ENCODE measurements at regions not wholly inside any gene's neighbourhood (a gene's known extent, or its start where the extent isn't known, plus 50 kb on each side); places are given as distances from the start of the nearest gene placed in this dataset.

- no peaks in the 10 kb centered on the region for H3K4me1 ChIP-seq (ENCODE audit: insufficient read depth)
- Mint-ChIP-seq H3K36me3 (ENCODE audit: low read depth) (no peaks in the 10 kb centered on the region), H3K4me3 (no peak overlapping the region), H3K27me3 (ENCODE audit: insufficient read depth, low read depth, poor library complexity) (no peaks in the 10 kb centered on the region), H3K4me1 (no peaks in the 10 kb centered on the region), H3K27ac (no peak overlapping the region), H3K9me3 (peaks cover 7% of the 10 kb centered on the region; the same call in 1 of the 3 replicates)
- DNase-seq (ENCODE audit: low spot score) (no peak), ATAC-seq (no peak)
- H3K4me3 ChIP-seq, result no peak overlapping the region
- no peaks in the 10 kb centered on the region for H3K36me3 ChIP-seq (ENCODE audit: insufficient read depth)
- H3F3A ChIP-seq (replicated peaks; ENCODE audit: low read depth), result no peaks in the 10 kb centered on the region
- H2AFZ ChIP-seq, result no peak overlapping the region
- H3K27ac ChIP-seq (ENCODE audit: low read depth), result no peak overlapping the region
- H3K9me2 ChIP-seq (ENCODE audit: insufficient read depth), result no peaks in the 10 kb centered on the region
- no peaks in the 10 kb centered on the region for H4K20me1 ChIP-seq (replicated peaks; ENCODE audit: insufficient read depth)
- H3K79me2 ChIP-seq (replicated peaks; ENCODE audit: insufficient read depth), result no peaks in the 10 kb centered on the region
- TF ChIP-seq EZH2phosphoT487 (IDR thresholded peaks at IDR 0.05; ENCODE audit: unreplicated experiment), result no peak
- TF ChIP-seq, protein P1, sequence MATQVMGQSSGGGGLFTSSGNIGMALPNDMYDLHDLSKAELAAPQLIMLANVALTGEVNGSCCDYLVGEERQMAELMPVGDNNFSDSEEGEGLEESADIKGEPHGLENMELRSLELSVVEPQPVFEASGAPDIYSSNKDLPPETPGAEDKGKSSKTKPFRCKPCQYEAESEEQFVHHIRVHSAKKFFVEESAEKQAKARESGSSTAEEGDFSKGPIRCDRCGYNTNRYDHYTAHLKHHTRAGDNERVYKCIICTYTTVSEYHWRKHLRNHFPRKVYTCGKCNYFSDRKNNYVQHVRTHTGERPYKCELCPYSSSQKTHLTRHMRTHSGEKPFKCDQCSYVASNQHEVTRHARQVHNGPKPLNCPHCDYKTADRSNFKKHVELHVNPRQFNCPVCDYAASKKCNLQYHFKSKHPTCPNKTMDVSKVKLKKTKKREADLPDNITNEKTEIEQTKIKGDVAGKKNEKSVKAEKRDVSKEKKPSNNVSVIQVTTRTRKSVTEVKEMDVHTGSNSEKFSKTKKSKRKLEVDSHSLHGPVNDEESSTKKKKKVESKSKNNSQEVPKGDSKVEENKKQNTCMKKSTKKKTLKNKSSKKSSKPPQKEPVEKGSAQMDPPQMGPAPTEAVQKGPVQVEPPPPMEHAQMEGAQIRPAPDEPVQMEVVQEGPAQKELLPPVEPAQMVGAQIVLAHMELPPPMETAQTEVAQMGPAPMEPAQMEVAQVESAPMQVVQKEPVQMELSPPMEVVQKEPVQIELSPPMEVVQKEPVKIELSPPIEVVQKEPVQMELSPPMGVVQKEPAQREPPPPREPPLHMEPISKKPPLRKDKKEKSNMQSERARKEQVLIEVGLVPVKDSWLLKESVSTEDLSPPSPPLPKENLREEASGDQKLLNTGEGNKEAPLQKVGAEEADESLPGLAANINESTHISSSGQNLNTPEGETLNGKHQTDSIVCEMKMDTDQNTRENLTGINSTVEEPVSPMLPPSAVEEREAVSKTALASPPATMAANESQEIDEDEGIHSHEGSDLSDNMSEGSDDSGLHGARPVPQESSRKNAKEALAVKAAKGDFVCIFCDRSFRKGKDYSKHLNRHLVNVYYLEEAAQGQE (IDR thresholded peaks at IDR 0.05; ENCODE audit: unreplicated experiment), result no peak
- TF ChIP-seq, protein P2, sequence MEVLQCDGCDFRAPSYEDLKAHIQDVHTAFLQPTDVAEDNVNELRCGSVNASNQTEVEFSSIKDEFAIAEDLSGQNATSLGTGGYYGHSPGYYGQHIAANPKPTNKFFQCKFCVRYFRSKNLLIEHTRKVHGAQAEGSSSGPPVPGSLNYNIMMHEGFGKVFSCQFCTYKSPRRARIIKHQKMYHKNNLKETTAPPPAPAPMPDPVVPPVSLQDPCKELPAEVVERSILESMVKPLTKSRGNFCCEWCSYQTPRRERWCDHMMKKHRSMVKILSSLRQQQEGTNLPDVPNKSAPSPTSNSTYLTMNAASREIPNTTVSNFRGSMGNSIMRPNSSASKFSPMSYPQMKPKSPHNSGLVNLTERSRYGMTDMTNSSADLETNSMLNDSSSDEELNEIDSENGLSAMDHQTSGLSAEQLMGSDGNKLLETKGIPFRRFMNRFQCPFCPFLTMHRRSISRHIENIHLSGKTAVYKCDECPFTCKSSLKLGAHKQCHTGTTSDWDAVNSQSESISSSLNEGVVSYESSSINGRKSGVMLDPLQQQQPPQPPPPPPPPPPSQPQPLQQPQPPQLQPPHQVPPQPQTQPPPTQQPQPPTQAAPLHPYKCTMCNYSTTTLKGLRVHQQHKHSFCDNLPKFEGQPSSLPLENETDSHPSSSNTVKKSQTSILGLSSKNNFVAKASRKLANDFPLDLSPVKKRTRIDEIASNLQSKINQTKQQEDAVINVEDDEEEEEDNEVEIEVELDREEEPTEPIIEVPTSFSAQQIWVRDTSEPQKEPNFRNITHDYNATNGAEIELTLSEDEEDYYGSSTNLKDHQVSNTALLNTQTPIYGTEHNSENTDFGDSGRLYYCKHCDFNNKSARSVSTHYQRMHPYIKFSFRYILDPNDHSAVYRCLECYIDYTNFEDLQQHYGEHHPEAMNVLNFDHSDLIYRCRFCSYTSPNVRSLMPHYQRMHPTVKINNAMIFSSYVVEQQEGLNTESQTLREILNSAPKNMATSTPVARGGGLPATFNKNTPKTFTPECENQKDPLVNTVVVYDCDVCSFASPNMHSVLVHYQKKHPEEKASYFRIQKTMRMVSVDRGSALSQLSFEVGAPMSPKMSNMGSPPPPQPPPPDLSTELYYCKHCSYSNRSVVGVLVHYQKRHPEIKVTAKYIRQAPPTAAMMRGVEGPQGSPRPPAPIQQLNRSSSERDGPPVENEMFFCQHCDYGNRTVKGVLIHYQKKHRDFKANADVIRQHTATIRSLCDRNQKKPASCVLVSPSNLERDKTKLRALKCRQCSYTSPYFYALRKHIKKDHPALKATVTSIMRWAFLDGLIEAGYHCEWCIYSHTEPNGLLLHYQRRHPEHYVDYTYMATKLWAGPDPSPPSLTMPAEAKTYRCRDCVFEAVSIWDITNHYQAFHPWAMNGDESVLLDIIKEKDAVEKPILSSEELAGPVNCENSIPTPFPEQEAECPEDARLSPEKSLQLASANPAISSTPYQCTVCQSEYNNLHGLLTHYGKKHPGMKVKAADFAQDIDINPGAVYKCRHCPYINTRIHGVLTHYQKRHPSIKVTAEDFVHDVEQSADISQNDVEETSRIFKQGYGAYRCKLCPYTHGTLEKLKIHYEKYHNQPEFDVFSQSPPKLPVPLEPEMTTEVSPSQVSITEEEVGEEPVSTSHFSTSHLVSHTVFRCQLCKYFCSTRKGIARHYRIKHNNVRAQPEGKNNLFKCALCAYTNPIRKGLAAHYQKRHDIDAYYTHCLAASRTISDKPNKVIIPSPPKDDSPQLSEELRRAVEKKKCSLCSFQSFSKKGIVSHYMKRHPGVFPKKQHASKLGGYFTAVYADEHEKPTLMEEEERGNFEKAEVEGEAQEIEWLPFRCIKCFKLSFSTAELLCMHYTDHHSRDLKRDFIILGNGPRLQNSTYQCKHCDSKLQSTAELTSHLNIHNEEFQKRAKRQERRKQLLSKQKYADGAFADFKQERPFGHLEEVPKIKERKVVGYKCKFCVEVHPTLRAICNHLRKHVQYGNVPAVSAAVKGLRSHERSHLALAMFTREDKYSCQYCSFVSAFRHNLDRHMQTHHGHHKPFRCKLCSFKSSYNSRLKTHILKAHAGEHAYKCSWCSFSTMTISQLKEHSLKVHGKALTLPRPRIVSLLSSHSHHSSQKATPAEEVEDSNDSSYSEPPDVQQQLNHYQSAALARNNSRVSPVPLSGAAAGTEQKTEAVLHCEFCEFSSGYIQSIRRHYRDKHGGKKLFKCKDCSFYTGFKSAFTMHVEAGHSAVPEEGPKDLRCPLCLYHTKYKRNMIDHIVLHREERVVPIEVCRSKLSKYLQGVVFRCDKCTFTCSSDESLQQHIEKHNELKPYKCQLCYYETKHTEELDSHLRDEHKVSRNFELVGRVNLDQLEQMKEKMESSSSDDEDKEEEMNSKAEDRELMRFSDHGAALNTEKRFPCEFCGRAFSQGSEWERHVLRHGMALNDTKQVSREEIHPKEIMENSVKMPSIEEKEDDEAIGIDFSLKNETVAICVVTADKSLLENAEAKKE (CRISPR knock-in tag; IDR thresholded peaks at IDR 0.05), result no peak
- no peak for TF ChIP-seq ZNF331 (CRISPR knock-in tag; IDR thresholded peaks at IDR 0.05; ENCODE audit: low read depth)
- no peak for TF ChIP-seq STAT1 (IDR thresholded peaks at IDR 0.05; ENCODE audit: unreplicated experiment)
- no peak for TF ChIP-seq POLR2AphosphoS5 (IDR thresholded peaks at IDR 0.05; ENCODE audit: low read depth)
- TF ChIP-seq ETS1 (IDR thresholded peaks at IDR 0.05), result no peak
- TF ChIP-seq, protein P3, sequence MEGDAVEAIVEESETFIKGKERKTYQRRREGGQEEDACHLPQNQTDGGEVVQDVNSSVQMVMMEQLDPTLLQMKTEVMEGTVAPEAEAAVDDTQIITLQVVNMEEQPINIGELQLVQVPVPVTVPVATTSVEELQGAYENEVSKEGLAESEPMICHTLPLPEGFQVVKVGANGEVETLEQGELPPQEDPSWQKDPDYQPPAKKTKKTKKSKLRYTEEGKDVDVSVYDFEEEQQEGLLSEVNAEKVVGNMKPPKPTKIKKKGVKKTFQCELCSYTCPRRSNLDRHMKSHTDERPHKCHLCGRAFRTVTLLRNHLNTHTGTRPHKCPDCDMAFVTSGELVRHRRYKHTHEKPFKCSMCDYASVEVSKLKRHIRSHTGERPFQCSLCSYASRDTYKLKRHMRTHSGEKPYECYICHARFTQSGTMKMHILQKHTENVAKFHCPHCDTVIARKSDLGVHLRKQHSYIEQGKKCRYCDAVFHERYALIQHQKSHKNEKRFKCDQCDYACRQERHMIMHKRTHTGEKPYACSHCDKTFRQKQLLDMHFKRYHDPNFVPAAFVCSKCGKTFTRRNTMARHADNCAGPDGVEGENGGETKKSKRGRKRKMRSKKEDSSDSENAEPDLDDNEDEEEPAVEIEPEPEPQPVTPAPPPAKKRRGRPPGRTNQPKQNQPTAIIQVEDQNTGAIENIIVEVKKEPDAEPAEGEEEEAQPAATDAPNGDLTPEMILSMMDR (conservative IDR thresholded peaks at IDR 0.05; ENCODE audit: low read depth in 2 of 2), result no peak
- TF ChIP-seq EZH2 (IDR thresholded peaks at IDR 0.05; ENCODE audit: low read depth, unreplicated experiment), result no peak
- no peak for TF ChIP-seq JUNB (IDR thresholded peaks at IDR 0.05; ENCODE audit: unreplicated experiment)
- no peak for TF ChIP-seq CREB1 (CRISPR knock-in tag; IDR thresholded peaks at IDR 0.05; ENCODE audit: low read depth)
- TF ChIP-seq NANOG (IDR thresholded peaks at IDR 0.05; ENCODE audit: borderline replicate concordance), result no peak
- no peak for TF ChIP-seq ZNF114 (CRISPR knock-in tag; IDR thresholded peaks at IDR 0.05)
- no peak overlapping the region for H3K4me2 ChIP-seq
- no peaks in the 10 kb centered on the region for H3K27me3 ChIP-seq (ENCODE audit: insufficient read depth)
These were observed 88.3 kb upstream of the CTNND2 start for GRCh38 chr5:11992518-11992917.

Data from GM23338 (cell line).